Duodenal mucosa (tissue), 2 donors: ENCODE measurements at regions not wholly inside any gene's neighbourhood (a gene's known extent, or its start where the extent isn't known, plus 50 kb on each side); places are given as distances from the start of the nearest gene placed in this dataset.
"Not testable (repeated sequence)": the region's sequence is repeated elsewhere in the genome, so short reads cannot be mapped to it uniquely, and the experiment has no call there.

Experiments used
- H3K27ac ChIP-seq: one replicate; pipeline ENCODE4 v1.7.0; 2013; ENCODE audit warnings: low read depth, low read length
- H3K27me3 ChIP-seq, 2 donors: one replicate each; pipeline ENCODE4 v1.7.0; 2013; ENCODE audit warnings: low read length in 2 of 2, control low read depth in 1 of 2; ENCODE audit not compliant: insufficient read depth in 2 of 2, control insufficient read depth in 1 of 2
- H3K36me3 ChIP-seq, 2 donors: one replicate each; pipeline ENCODE4 v1.7.0; 2013; ENCODE audit warnings: low read length in 2 of 2, control low read depth in 1 of 2; ENCODE audit not compliant: insufficient read depth in 2 of 2, control insufficient read depth in 1 of 2
- H3K4me1 ChIP-seq, 2 donors: one replicate each; pipeline ENCODE4 v1.7.0; 2013; ENCODE audit warnings: low read length in 2 of 2, control low read depth in 1 of 2; ENCODE audit not compliant: insufficient read depth in 2 of 2, control insufficient read depth in 1 of 2
- H3K4me3 ChIP-seq, 2 donors: one replicate each; pipeline ENCODE4 v1.7.0; 2013; ENCODE audit warnings: low read length in 2 of 2, low read depth in 1 of 2
- H3K9ac ChIP-seq, 2 donors: one replicate each; pipeline ENCODE4 v1.7.0; 2013; ENCODE audit warnings: low read length in 2 of 2, low read depth in 1 of 2
- H3K9me3 ChIP-seq, 2 donors: one replicate each; pipeline ENCODE4 v1.7.0; 2013; ENCODE audit warnings: low read length in 2 of 2, control low read depth in 1 of 2; ENCODE audit not compliant: control insufficient read depth in 1 of 2

DNA sequence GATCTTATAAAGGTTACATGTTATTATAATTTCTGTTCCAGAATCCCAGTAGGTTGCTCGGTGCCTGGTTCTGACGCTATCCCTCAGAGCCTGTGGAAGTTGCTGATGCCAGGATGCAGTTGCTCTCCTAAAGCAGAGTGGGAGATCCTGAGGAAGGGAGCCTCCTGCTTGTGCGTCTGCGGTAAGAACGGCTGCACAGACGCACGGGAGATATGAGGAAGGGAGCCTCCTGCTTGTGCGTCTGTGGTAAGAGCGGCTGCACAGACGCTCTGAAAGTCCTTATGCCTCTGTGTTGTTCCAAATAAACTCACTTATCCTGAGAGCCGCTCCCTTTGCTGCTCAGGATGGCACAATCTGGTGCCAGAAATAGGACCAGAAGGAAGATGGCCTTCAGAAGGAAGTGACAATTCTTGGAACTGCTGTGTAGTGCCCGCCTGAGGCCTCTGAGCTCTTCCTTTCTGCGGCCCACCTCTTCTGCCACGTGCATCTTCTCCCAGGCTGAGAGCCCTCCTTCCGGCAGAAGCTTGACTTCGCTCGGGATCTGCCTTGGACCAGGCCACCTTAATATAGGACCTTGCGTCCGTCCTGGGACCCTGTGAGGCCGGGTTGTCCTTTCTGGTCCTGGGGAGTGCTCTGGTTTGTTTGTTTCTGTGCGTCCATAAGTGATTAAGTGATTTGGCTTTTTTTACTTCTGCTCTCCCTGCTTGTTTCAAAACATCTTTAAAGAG lies 89.5 kb downstream of the RTP5 start:
- Histone ChIP-seq H3K9ac (no peak overlapping the region), H3K4me1 (peaks cover 2 to 3% of the 10 kb centered on the region in 2 donors)

DNA sequence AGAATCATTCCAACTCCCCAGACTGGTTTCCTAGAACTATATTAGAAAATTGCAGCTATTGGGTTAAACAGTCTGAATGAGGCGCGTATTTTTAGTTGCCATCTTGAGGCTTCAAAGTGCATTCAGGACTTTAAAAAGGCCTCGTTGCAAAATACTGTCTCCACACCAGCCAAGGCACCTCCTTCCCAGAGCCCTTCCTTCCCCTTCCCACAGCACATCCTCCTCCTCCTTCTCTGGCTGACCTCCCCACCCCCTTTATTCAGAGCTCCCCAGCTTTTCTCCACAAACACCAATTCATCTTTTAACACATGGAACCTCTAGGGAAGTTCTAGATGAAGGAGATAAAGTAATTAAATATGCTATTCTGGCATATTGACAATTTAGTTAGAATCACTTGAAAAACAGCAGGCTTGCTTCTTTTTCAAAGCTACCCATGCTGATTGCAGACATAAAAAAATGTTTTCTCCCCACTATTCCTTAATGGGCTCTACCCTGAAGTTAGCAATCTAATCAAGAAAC lies 90.3 kb downstream of the RTP5 start:
- Histone ChIP-seq H3K27me3 (no peaks in the 10 kb centered on the region), H3K9ac (no peak overlapping the region), H3K9me3 (no peaks in the 10 kb centered on the region), H3K4me3 (no peak overlapping the region), H3K4me1 (peaks cover 5 to 6% of the 10 kb centered on the region in 2 donors), H3K27ac (no peak overlapping the region), H3K36me3 (no peaks in the 10 kb centered on the region)

More for the DNA sequence above, 89.5 kb downstream of the RTP5 start:
- H3K36me3 ChIP-seq = no peaks in the 10 kb centered on the region
- no peak overlapping the region for H3K4me3 ChIP-seq
- H3K9me3 ChIP-seq = no peaks in the 10 kb centered on the region
- no peaks in the 10 kb centered on the region for H3K27me3 ChIP-seq
- no peak overlapping the region for H3K27ac ChIP-seq

DNA sequence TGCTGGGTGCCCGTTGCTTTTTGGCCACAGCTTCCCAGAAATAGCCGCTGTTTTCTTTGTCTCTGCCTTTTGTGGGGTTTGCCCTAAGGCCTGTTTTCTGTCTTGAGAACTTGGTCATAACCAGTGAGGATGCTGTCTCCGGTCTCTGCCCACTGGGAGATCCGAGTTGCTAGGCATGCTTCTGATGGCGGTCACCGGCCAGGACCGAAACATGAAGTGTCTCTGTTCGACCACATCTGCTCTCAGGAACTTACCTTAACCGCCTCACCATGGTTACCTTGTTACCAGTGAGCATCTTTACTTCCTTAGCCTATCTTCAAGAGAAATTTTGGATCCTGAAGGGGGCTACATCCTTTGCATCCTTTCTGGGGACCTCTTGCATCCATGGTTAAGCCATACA lies 91.9 kb downstream of the RTP5 start:
- Histone ChIP-seq H3K27ac (no peak overlapping the region), H3K9me3 (no peaks in the 10 kb centered on the region), H3K27me3 (no peaks in the 10 kb centered on the region), H3K4me3 (no peak overlapping the region), H3K9ac (no peak overlapping the region), H3K36me3 (no peaks in the 10 kb centered on the region), H3K4me1 (peaks cover 15 to 16% of the 10 kb centered on the region in 2 donors)

DNA sequence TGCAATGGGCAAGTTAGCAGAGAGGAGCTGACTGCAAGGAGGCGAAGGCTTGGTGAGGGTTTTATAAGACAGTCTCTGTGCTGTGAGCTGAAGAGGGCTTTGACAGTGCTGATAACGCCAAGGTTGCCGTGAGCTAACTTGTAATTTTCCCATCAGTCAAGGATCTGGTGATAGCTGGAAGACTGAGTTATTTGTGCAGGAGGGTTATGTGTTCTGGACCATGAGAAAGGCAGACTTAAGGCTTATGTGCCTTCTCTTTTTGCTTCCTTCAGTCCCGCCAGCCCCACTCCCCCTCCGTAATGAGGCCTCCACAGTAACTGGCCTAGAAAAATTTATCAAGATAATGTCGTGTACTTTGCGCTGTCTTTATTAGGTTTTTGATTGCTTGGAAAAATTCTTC lies 94.6 kb downstream of the RTP5 start:
- Histone ChIP-seq H3K9ac (no peak overlapping the region), H3K4me3 (peak overlapping the region in 1 of 2 donors; percentile 17), H3K9me3 (no peaks in the 10 kb centered on the region), H3K27me3 (no peaks in the 10 kb centered on the region), H3K36me3 (no peaks in the 10 kb centered on the region), H3K27ac (no peak overlapping the region), H3K4me1 (peaks cover 16 to 18% of the 10 kb centered on the region in 2 donors)

DNA sequence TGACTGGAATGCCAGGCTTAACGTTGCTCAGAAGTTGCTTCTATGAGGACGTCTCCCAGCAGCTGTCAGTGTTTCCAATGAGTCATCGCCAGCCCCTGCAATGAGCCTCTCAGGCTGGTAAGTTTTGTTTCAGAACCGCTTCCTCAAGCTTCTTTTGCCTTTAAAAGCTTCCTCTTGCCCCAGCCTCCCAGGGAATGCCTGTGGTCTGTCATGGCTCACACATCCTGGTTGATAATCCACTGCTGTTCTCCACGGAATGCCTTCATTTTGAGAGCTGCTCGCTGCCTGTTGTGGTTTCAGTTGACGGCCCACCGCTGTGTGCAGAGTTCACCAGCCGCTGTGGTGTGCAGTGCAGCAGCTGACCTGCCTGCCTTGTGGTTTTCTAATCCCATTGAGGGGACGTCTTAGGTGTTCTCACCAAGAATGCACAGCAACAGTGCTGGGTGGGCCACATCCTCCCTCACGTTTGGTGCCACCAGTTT lies 96.4 kb downstream of the RTP5 start:
- Histone ChIP-seq H3K4me1 (peaks cover 16 to 18% of the 10 kb centered on the region in 2 donors), H3K36me3 (no peaks in the 10 kb centered on the region), H3K4me3 (peak overlapping the region; percentile 19 to 54), H3K27ac (no peak overlapping the region), H3K9me3 (no peaks in the 10 kb centered on the region), H3K27me3 (no peaks in the 10 kb centered on the region), H3K9ac (peak overlapping the region in 1 of 2 donors; percentile 7)

DNA sequence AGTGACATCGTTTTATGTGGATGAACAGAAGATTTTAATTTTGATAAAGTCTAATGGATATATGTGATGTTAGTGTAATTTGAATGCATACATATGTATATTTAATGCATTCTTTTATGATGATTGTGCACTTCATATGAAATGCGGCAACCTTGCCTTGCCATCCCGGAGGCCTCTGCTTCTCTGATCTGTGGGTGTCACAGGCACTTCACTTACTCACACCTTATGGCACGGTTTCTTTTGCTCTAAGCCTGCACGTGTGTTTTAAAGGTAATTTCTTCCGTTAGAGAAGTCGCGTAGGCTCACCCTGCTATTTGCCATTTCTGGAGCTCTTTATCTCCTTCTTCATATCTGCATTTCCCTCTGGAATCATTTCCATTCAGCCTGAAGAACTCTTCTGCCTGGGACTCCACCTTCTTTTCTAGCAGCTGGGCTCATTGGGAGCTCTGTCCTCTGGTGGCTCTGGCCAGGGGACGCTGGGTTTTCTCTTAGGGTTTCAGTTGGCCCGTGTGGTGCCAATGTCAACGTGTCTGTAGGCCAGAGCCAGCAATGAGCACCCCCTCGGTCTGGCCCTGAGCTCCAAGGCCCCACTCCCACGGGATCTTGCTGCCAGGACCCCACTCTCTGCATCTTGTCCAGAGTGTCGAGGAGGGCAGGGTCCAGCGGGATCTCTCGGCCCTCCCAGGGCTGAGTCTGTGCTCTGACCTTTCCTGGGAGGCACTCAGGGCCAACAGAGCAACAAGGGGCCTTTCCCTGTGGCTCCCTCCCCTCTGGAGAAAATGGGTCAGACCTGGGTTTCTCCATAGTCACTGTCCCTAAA lies 97.3 kb downstream of the RTP5 start:
- Histone ChIP-seq H3K27me3 (no peaks in the 10 kb centered on the region), H3K9me3 (no peaks in the 10 kb centered on the region), H3K9ac (no peak overlapping the region), H3K4me3 (no peak overlapping the region), H3K4me1 (peaks cover 16 to 18% of the 10 kb centered on the region in 2 donors), H3K36me3 (no peaks in the 10 kb centered on the region), H3K27ac (no peak overlapping the region)

DNA sequence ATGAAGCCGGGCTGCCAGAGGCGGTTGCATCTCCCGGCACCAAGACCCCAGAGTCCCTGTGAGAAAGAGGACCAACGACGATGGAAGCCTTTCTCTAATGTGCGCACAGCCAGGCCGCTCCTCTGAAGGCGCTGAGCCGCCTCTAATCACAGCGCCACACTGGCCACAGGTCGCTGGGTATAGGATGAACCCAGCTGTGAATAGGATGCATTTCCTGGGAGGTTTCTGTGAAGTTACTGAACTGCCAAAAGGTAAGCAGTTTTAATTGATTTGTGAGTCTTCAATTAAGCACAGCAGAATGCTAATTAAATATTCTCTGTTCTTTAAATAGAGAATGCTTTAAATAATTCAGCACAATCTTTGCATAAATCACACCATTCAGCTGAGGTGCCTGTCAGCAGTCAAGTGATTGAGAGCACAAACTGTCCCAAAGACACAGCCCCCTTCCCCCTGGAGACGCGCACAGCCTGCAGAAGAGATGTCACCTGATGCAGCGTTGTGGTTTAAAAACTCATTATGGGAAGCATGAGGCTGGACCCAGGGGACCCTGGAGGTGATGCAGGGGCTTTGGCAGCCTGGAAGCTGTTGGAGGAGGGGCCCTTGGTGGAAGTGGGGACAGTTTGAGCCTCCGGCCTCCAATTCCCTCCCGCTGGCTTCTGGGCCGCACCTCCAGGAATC lies 98.1 kb downstream of the RTP5 start:
- Histone ChIP-seq H3K4me3 (no peak overlapping the region), H3K27me3 (no peaks in the 10 kb centered on the region), H3K36me3 (no peaks in the 10 kb centered on the region), H3K4me1 (peaks cover 16 to 18% of the 10 kb centered on the region in 2 donors), H3K9ac (no peak overlapping the region), H3K27ac (no peak overlapping the region), H3K9me3 (no peaks in the 10 kb centered on the region)

DNA sequence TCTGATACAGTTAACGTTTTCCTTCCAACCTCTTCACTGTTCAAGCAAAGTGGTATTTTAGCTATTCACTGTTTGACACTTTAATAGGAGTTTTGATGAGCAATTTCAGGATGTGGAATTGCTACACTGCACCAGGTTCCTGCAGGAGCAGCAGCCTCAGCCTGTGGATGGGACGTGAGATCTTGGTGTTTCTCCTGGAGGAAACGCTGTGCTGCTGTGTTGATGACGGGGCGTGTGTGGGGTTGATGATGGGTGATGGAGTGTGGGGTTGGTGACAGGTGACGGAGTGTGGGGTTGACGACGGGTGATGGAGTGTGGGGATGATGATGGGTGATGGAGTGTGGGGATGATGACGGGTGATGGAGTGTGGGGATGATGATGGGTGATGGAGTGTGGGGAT lies 98.9 kb downstream of the RTP5 start:
- Histone ChIP-seq H3K4me1 (peaks cover 16 to 18% of the 10 kb centered on the region in 2 donors), H3K9ac (no peak overlapping the region), H3K27ac (no peak overlapping the region), H3K27me3 (no peaks in the 10 kb centered on the region), H3K9me3 (no peaks in the 10 kb centered on the region), H3K36me3 (no peaks in the 10 kb centered on the region), H3K4me3 (no peak overlapping the region)

DNA sequence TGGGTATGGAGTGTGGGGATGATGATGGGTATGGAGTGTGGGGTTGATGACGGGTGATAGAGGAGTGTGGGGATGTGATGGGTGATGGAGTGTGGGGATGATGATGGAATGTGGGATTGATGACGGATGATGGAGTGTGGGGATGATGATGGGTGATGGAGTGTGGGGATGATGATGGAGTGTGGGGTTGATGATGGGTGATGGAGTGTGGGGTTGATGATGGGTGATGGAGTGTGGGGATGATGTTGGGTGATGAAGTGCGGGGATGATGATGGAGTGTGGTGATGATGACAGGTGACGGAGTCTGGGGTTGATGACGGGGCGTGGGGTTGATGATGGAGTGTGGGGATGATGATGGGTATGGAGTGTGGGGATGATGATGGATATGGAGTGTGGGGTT lies 99.7 kb downstream of the RTP5 start:
- not testable (repeated sequence) for H3K27ac ChIP-seq, H3K9me3 ChIP-seq, H3K9ac ChIP-seq, H3K36me3 ChIP-seq, H3K27me3 ChIP-seq, H3K4me3 ChIP-seq
- peaks cover 12 to 14% of the 10 kb centered on the region in 2 donors for H3K4me1 ChIP-seq

DNA sequence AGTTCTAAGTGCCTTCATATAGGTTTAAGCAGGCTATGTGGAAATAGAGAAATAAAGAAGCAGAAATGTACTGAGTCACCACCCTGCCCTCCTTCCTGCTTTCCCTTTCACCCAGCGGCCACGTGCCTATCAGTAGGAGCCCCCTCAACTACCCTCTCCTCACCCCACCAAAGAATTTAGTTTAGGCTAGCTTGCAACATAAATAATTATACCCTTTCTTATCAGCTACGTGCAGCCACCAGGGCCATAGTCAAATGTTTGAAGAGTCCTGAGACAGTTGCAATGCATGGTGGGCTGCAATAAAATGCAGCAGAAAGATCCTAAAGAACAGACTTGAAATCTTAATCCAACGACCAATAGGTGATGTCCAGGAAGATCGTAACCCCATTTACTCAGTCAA lies 101.2 kb downstream of the RTP5 start:
- Histone ChIP-seq H3K27me3 (no peaks in the 10 kb centered on the region), H3K9ac (no peak overlapping the region), H3K4me3 (no peak overlapping the region), H3K27ac (no peak overlapping the region), H3K9me3 (no peaks in the 10 kb centered on the region), H3K36me3 (no peaks in the 10 kb centered on the region), H3K4me1 (peaks cover 6 to 10% of the 10 kb centered on the region in 2 donors)
